SK-N-SH (cell line): ENCODE measurements at regions not wholly inside any gene's neighbourhood (a gene's known extent, or its start where the extent isn't known, plus 50 kb on each side); places are given as distances from the start of the nearest gene placed in this dataset.

Experiments
- CTCF ChIA-PET: fragments of 300-600, 350-600 bp; formaldehyde crosslinking; extraction: SDS; loops from one replicate; lab custom pipeline; 2021; lab: Yijun Ruan, JAX
- POLR2A ChIA-PET: fragments of 350-600 bp; sonication (Branson Sonifier 250); formaldehyde crosslinking; extraction: SDS; loops from one replicate; lab custom pipeline; 2020; ENCODE audit warnings: antibody characterized with exemption, inconsistent platforms; lab: Yijun Ruan, JAX
- DNase-seq: peaks from one replicate; pipeline ENCODE4 v3.0.0; 2012
- H2AFZ ChIP-seq: fragments of 200-600 bp; sonication (generic); 2 replicates; pipeline ENCODE4 v1.8.1; 2016; ENCODE audit warnings: antibody characterized with exemption, mild to moderate bottlenecking, low read depth
- H3F3A ChIP-seq: fragments of 200-600 bp; sonication (generic); replicated peaks from 2 replicates; pipeline ENCODE3; 2016; ENCODE audit warnings: antibody characterized with exemption, mild to moderate bottlenecking; ENCODE audit not compliant: insufficient read depth
- H3K27ac ChIP-seq, 2 experiments: fragments of 200-500 bp in 1 of 2; fragments of 200-600 bp in 1 of 2; sonication (Bioruptor generic) in 1 of 2; sonication (generic), shearing (Covaris generic) in 1 of 2; 2 replicates each; pipeline versions ENCODE4 v1.5.1 to v1.6.1; 2014 to 2016; ENCODE audit warnings: low read depth in 2 of 2, inconsistent platforms in 1 of 2, low read length in 1 of 2, mild to moderate bottlenecking in 1 of 2, mixed read lengths in 1 of 2
- H3K27me3 ChIP-seq: fragments of 200-600 bp; sonication (generic), shearing (Covaris generic); 2 replicates; pipeline ENCODE4 v1.6.1; 2016; ENCODE audit warnings: mixed run types; ENCODE audit not compliant: insufficient read depth
- H3K36me3 ChIP-seq, 2 experiments: fragments of 200-500 bp in 1 of 2; fragments of 200-600 bp in 1 of 2; sonication (Bioruptor generic) in 1 of 2; sonication (generic) in 1 of 2; replicated peaks in 1 of 2; 2 replicates each; pipeline versions ENCODE3 to v1.5.1; 2014 to 2016; ENCODE audit warnings: low read length in 1 of 2, mild to moderate bottlenecking in 1 of 2; ENCODE audit not compliant: insufficient read depth in 2 of 2, control insufficient read depth in 1 of 2
- H3K4me1 ChIP-seq, 2 experiments: fragments of 200-500 bp in 1 of 2; fragments of 200-600 bp in 1 of 2; sonication (Bioruptor generic) in 1 of 2; sonication (generic), shearing (Covaris generic) in 1 of 2; 2 replicates each; pipeline versions ENCODE4 v1.5.1 to v1.6.1; 2014 to 2016; ENCODE audit warnings: low read depth in 1 of 2, low read length in 1 of 2, mixed run types in 1 of 2; ENCODE audit not compliant: insufficient read depth in 2 of 2, control insufficient read depth in 1 of 2
- H3K4me2 ChIP-seq: fragments of 200-600 bp; sonication (generic), shearing (Covaris generic); 2 replicates; pipeline ENCODE4 v1.6.1; 2017; ENCODE audit warnings: mixed run types
- H3K4me3 ChIP-seq, 2 experiments: fragments of 200-500 bp in 1 of 2; fragments of 200-600 bp in 1 of 2; sonication (Bioruptor generic) in 1 of 2; sonication (generic), shearing (Covaris generic) in 1 of 2; 2 replicates each; pipeline versions ENCODE4 v1.5.1 to v1.8.1; 2014 to 2016; ENCODE audit warnings: low read depth in 2 of 2, inconsistent platforms in 1 of 2, low read length in 1 of 2, mild to moderate bottlenecking in 1 of 2, mixed read lengths in 1 of 2, moderate library complexity in 1 of 2
- H3K79me2 ChIP-seq: fragments of 200-600 bp; sonication (generic); 2 replicates; pipeline ENCODE4 v1.8.1; 2017; ENCODE audit warnings: mild to moderate bottlenecking; ENCODE audit not compliant: insufficient read depth
- H3K9ac ChIP-seq: fragments of 200-600 bp; sonication (generic); 2 replicates; pipeline ENCODE4 v1.6.1; 2017; ENCODE audit warnings: mixed run types
- H3K9me2 ChIP-seq: fragments of 200-600 bp; sonication (generic); 2 replicates; pipeline ENCODE4 v1.6.1; 2017; ENCODE audit warnings: mixed run types
- H3K9me3 ChIP-seq: fragments of 200-600 bp; sonication (generic); 2 replicates; pipeline ENCODE4 v1.6.1; 2017; ENCODE audit warnings: mixed run types, mild to moderate bottlenecking, moderate library complexity
- H4K20me1 ChIP-seq: fragments of 200-600 bp; sonication (generic); 2 replicates; pipeline ENCODE4 v1.6.1; 2017; ENCODE audit warnings: mild to moderate bottlenecking, mixed run types; ENCODE audit not compliant: insufficient read depth
- CHD2 ChIP-seq: fragments of 150-350 bp; IDR thresholded peaks from 2 replicates; pipeline ENCODE4 v1.6.1; 2018; ENCODE audit warnings: low read length; ENCODE audit not compliant: partially characterized antibody
- ELF1 ChIP-seq: IDR thresholded peaks from 2 replicates; pipeline ENCODE4 v1.4.0; 2012
- FOXJ3 ChIP-seq: sonication (generic); formaldehyde crosslinking; IDR thresholded peaks from 2 replicates; pipeline ENCODE4 v1.5.1; 2020; ENCODE audit warnings: mild to moderate bottlenecking, missing genetic modification reagents
- GATA2 ChIP-seq: sonication (generic); formaldehyde crosslinking; IDR thresholded peaks from 2 replicates; pipeline ENCODE4 v1.5.0; 2020; ENCODE audit warnings: mild to moderate bottlenecking, missing genetic modification reagents
- JUND ChIP-seq: IDR thresholded peaks from 2 replicates; pipeline ENCODE4 v1.4.0; 2012
- MXI1 ChIP-seq: IDR thresholded peaks from 2 replicates; pipeline ENCODE4 v1.6.1; 2012; ENCODE audit warnings: mild to moderate bottlenecking, low read depth, low read length, improper control_type of control experiment
- NRF1 ChIP-seq: IDR thresholded peaks from 2 replicates; pipeline ENCODE4 v1.6.1; 2012; ENCODE audit warnings: low read depth, mild to moderate bottlenecking, low read length
- PBX3 ChIP-seq: IDR thresholded peaks from 2 replicates; pipeline ENCODE4; 2012
- RCOR1 ChIP-seq: fragments of 150-350 bp; IDR thresholded peaks from 2 replicates; pipeline ENCODE4 v1.6.1; 2017; ENCODE audit warnings: antibody characterized with exemption, low read length
- REST ChIP-seq: IDR thresholded peaks from 2 replicates; pipeline ENCODE4 v1.6.1; 2012; ENCODE audit warnings: mild to moderate bottlenecking, low read depth, low read length, moderate library complexity
- RFX5 ChIP-seq: IDR thresholded peaks from 2 replicates; pipeline ENCODE4 v1.6.1; 2012; ENCODE audit warnings: mild to moderate bottlenecking, improper control_type of control experiment, low read length
- SIN3A ChIP-seq: IDR thresholded peaks from 2 replicates; pipeline ENCODE4 v1.6.1; 2012; ENCODE audit warnings: low read depth, mild to moderate bottlenecking, low read length, moderate library complexity, borderline replicate concordance
- SMC3 ChIP-seq: IDR thresholded peaks from 2 replicates; pipeline ENCODE4 v1.6.1; 2012; ENCODE audit warnings: low read depth, low read length, improper control_type of control experiment
- USF1 ChIP-seq: IDR thresholded peaks from 2 replicates; pipeline ENCODE4 v1.4.0; 2012; ENCODE audit warnings: low read depth, borderline replicate concordance
- USF2 ChIP-seq: fragments of 150-350 bp; IDR thresholded peaks from 2 replicates; pipeline ENCODE4 v1.6.1; 2017; ENCODE audit warnings: antibody characterized with exemption, low read length, low read depth, borderline replicate concordance
- YY1 ChIP-seq: IDR thresholded peaks from 2 replicates; pipeline ENCODE4 v1.4.0; 2012; ENCODE audit warnings: low read depth, mild to moderate bottlenecking
- WGBS: methylation state at CpG from one replicate; pipeline ENCODE4 v1.1.6; 2017; ENCODE audit warnings: low lambda C conversion rate; 5-methylcytosine and 5-hydroxymethylcytosine counted together
- TF ChIP-seq, protein P1 (sequence below): fragments of 200-600 bp; sonication (generic); IDR thresholded peaks from 2 replicates; pipeline ENCODE4 v1.6.1; 2017; ENCODE audit warnings: antibody characterized with exemption, mild to moderate bottlenecking, moderate library complexity
- TF ChIP-seq, protein P2 (sequence below): IDR thresholded peaks from 2 replicates; pipeline ENCODE4 v1.4.0; 2012; ENCODE audit warnings: low read depth

DNA sequence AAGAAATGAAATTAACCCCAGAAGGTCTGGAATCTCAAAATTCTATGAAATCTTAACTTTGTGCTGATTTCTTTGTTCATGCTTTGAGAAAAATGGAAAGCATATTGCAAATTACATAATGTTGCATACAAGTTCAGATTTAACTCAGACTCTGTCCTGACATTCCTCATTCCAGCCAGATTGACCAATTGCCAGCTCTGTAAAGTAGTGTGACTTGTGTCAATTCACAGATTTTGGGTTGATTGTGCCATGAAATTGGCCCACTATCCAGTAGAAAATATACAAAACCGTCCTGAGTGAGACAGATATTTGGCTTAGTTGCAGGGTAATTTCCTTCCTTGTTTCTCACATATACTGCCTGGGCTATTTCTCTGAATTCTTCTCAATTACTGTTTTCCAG, 1312.6 kb downstream of the ROBO1 start (continued):
- TF ChIP-seq, protein P1, sequence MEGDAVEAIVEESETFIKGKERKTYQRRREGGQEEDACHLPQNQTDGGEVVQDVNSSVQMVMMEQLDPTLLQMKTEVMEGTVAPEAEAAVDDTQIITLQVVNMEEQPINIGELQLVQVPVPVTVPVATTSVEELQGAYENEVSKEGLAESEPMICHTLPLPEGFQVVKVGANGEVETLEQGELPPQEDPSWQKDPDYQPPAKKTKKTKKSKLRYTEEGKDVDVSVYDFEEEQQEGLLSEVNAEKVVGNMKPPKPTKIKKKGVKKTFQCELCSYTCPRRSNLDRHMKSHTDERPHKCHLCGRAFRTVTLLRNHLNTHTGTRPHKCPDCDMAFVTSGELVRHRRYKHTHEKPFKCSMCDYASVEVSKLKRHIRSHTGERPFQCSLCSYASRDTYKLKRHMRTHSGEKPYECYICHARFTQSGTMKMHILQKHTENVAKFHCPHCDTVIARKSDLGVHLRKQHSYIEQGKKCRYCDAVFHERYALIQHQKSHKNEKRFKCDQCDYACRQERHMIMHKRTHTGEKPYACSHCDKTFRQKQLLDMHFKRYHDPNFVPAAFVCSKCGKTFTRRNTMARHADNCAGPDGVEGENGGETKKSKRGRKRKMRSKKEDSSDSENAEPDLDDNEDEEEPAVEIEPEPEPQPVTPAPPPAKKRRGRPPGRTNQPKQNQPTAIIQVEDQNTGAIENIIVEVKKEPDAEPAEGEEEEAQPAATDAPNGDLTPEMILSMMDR = no peak
- no peak for TF ChIP-seq USF1

- Histone ChIP-seq H3K4me2 (no peak overlapping the region), H3K27me3 (no peaks in the 10 kb centered on the region), H4K20me1 (no peaks in the 10 kb centered on the region), H3K4me1 (no peaks in the 10 kb centered on the region), H3K27ac (no peak overlapping the region), H3K9me3 (no peaks in the 10 kb centered on the region; the same call in 1 of the 2 replicates), H2AFZ (no peak overlapping the region), H3K9me2 (no peaks in the 10 kb centered on the region), H3K4me3 (no peak overlapping the region), H3F3A (no peaks in the 10 kb centered on the region), H3K9ac (no peak overlapping the region), H3K36me3 (no peaks in the 10 kb centered on the region), H3K79me2 (no peaks in the 10 kb centered on the region)
- ChIA-PET POLR2A (no interaction called here), CTCF (interaction anchor here (0.5 kb wide), 1 partner anchor 576 kb away, joined by 3 read pairs; no protein-coding TSS in a partner anchor)
- 28% methylated on average over 2 of the region's 2 CpGs for WGBS
- no peak for DNase-seq
- TF ChIP-seq NRF1 = no peak
- no peak for TF ChIP-seq CHD2
- no peak for TF ChIP-seq JUND
- TF ChIP-seq RCOR1 = no peak
- no peak for TF ChIP-seq GATA2 (CRISPR knock-in tag)
- TF ChIP-seq MXI1 = no peak
- no peak for TF ChIP-seq SIN3A
- no peak for TF ChIP-seq YY1
- TF ChIP-seq USF2 = no peak
- no peak for TF ChIP-seq ELF1
- TF ChIP-seq RFX5 = no peak
- TF ChIP-seq REST = no peak
- TF ChIP-seq PBX3 = no peak
- TF ChIP-seq, protein P2, sequence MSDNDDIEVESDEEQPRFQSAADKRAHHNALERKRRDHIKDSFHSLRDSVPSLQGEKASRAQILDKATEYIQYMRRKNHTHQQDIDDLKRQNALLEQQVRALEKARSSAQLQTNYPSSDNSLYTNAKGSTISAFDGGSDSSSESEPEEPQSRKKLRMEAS = no peak
- no peak for TF ChIP-seq SMC3
- TF ChIP-seq FOXJ3 = no peak
These were observed 1311.9 kb downstream of the ROBO1 start for GRCh38 chr3:78455712-78456433.
